ENCODE measurements at regions not wholly inside any gene's neighbourhood (a gene's known extent, or its start where the extent isn't known, plus 50 kb on each side); places are given as distances from the start of the nearest gene placed in this dataset.

- no peak for DNase-seq
These were observed 356.5 kb upstream of the ATP2B1 start for GRCh38 chr12:90064852-90065801.

GRCh38 chr12:90062799-90063198 is 354.2 kb upstream of the ATP2B1 start:
- no peak for DNase-seq

- DNase-seq, result no peak
These were observed 353.2 kb upstream of the ATP2B1 start for GRCh38 chr12:90061809-90062208.

- no peak for DNase-seq
These were observed 351.4 kb upstream of the ATP2B1 start for GRCh38 chr12:90060031-90060430.

- DNase-seq, result no peak
These were observed 350.1 kb upstream of the ATP2B1 start for GRCh38 chr12:90058704-90059103.

- no peak for DNase-seq
These were observed 346.4 kb upstream of the ATP2B1 start for GRCh38 chr12:90055071-90055470.

- no peak for DNase-seq
These were observed 340.3 kb upstream of the ATP2B1 start for GRCh38 chr12:90048918-90049317.

GRCh38 chr12:90045559-90045958 is 336.9 kb upstream of the ATP2B1 start:
- no peak for DNase-seq

- no peak for DNase-seq
These were observed 335.4 kb upstream of the ATP2B1 start for GRCh38 chr12:90044069-90044468.

- DNase-seq, result no peak
These were observed 334.4 kb upstream of the ATP2B1 start for GRCh38 chr12:90042920-90043641.

GRCh38 chr12:90038289-90038688 is 329.7 kb upstream of the ATP2B1 start:
- DNase-seq, result no peak

- DNase-seq, result no peak
These were observed 329.1 kb upstream of the ATP2B1 start for GRCh38 chr12:90037740-90038139.

GRCh38 chr12:90036637-90037036 is 328.0 kb upstream of the ATP2B1 start:
- DNase-seq, result no peak

- DNase-seq, result no peak
These were observed 322.1 kb upstream of the ATP2B1 start for GRCh38 chr12:90030726-90031125.

- DNase-seq, result no peak
These were observed 320.7 kb upstream of the ATP2B1 start for GRCh38 chr12:90029317-90029716.

GRCh38 chr12:90028635-90029051 is 320.0 kb upstream of the ATP2B1 start:
- no peak for DNase-seq

- no peak for DNase-seq
These were observed 319.4 kb upstream of the ATP2B1 start for GRCh38 chr12:90027889-90028634.

- DNase-seq, result no peak
These were observed 318.4 kb upstream of the ATP2B1 start for GRCh38 chr12:90027041-90027440.

GRCh38 chr12:90026516-90026915 is 317.9 kb upstream of the ATP2B1 start:
- DNase-seq, result no peak

GRCh38 chr12:90024262-90024661 is 315.6 kb upstream of the ATP2B1 start:
- DNase-seq, result no peak

GRCh38 chr12:90023207-90023900 is 314.7 kb upstream of the ATP2B1 start:
- DNase-seq, result no peak

GRCh38 chr12:90021795-90022440 is 313.3 kb upstream of the ATP2B1 start:
- no peak for DNase-seq
